NCI-H2196 (cell line): ENCODE measurements at regions not wholly inside any gene's neighbourhood (a gene's known extent, or its start where the extent isn't known, plus 50 kb on each side); places are given as distances from the start of the nearest gene placed in this dataset.

Experiments
- DNase-seq: peaks from one replicate; lab custom pipeline; 2025; ENCODE audit not compliant: unreplicated experiment; lab: John Stamatoyannopoulos, UW

GRCh38 chr5:12794476-12795332 lies 890.5 kb upstream of the CTNND2 start:
- no peak for DNase-seq

DNA sequence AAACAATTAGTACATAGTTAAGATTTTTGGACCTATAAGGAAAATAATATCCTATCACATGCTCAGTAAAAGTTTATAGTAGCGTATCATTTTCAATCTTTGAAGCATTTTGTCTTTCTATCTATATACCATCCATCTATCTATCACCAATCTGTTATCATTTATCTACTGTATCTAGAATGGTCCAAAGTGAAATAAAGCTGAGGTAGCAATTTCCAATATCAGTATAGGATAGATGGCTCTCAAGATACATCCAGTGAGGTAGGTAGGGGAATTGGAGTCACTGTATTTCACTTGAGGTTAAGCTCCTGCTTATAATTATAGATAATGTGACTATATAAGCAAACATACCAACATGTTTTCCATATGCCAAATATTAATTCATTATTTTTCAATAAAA lies 889.1 kb upstream of the CTNND2 start:
- DNase-seq: no peak

GRCh38 chr5:12780536-12780935 lies 876.3 kb upstream of the CTNND2 start:
- DNase-seq: no peak

GRCh38 chr5:12777342-12777741 lies 873.1 kb upstream of the CTNND2 start:
- DNase-seq: no peak

DNA sequence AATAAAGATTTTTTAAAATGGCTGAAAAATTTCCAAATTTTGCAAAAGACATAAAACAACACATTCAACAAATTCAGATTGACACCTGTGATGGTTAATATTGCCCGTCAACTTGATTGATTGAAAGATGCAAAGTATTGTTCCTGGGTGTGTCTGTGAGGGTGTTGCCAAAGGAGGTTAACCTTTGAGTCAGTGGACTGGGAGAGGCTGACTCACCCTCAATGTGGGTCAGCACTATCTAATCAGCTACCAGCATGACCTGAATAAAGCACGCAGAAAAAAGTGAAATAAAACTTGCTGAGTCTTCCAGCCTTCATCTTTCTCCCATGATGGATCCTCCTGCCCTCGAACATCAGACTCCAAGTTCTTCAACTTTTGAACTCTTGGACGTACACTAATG lies 868.0 kb upstream of the CTNND2 start:
- DNase-seq: no peak

- DNase-seq: no peak
Measured at GRCh38 chr5:12759377-12759776, 855.1 kb upstream of the CTNND2 start.

- no peak for DNase-seq
Measured at GRCh38 chr5:12757035-12757434, 852.8 kb upstream of the CTNND2 start.

DNA sequence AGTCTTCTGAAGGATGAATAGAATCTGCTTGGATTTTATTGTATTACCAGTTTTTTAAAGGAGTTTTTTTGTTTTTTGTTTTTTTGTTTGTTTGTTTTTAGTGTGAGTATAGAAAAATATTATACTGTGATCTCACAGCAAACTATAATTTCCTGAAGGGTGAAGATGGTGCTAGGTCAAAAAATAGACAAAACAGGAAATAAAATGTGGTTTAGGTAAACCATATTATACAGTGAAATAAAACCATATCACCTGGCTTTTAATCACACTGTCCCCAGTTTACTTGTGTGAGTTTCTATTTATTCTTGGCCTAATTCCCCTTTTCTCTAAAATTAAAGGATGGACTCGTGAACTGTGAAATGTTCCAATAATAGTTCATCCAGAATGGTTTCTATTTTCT lies 841.3 kb upstream of the CTNND2 start:
- DNase-seq: no peak

DNA sequence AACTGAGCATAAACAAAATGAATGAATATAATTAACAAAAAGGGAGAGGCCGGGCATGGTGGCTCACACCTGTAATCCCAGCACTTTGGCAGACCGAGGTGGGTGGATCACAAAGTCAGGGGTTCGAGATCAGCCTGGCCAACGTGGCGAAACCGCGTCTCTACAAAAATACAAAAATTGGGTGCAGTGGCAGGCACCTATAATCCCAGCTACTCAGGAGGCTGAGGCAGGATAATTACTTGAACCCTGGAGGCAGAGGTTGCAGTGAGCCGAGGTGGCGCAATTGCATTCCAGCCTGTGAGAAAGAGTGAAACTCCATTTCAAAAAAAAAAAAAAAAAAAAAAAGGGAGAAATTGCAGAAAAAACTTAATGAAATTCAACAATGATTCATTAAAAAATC lies 839.3 kb upstream of the CTNND2 start:
- no peak for DNase-seq

DNA sequence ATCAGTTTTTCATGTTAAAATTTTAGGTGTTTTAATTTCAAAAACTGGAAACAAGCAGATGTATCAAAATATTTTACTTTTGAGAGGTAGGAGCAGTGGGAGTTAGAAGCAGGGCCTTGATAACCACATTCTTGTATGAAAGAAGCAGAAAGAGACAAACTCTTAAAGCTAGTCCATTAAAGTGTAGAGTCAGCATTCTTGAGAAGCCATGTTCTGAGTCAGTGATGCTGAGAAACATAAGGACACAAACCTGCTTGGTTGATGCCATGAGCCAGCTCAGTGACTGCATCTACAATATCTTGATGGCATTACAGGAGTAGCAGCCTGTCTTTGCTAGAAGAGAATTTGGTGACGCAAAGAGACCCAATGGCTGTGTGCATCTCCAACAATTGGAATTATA lies 826.1 kb upstream of the CTNND2 start:
- DNase-seq: no peak

GRCh38 chr5:12716664-12717063 lies 812.4 kb upstream of the CTNND2 start:
- no peak for DNase-seq

- DNase-seq: no peak
Measured at GRCh38 chr5:12707560-12707959, 803.3 kb upstream of the CTNND2 start.

- no peak for DNase-seq
Measured at GRCh38 chr5:12704955-12705354, 800.7 kb upstream of the CTNND2 start.

DNA sequence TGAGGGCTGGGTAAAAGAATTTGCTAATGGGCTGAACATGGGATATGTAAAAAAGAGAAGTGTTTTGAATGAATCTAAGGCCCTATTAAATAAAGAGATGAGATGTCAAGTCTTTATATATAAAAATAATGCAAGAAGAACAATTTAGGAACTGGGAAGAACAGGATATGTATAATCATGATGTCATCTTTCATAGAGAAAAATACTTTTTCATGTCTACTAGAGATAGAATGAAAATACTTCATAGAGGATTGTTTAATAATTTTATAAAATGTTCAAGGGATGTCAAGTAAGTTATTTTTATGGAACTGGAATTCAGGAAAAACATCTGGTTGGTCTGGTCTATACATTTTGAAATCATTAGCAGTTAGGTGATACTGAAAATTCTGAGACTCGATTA lies 799.0 kb upstream of the CTNND2 start:
- DNase-seq: no peak

- no peak for DNase-seq
Measured at GRCh38 chr5:12695651-12696050, 791.4 kb upstream of the CTNND2 start.

- DNase-seq: no peak
Measured at GRCh38 chr5:12691330-12691729, 787.1 kb upstream of the CTNND2 start.

DNA sequence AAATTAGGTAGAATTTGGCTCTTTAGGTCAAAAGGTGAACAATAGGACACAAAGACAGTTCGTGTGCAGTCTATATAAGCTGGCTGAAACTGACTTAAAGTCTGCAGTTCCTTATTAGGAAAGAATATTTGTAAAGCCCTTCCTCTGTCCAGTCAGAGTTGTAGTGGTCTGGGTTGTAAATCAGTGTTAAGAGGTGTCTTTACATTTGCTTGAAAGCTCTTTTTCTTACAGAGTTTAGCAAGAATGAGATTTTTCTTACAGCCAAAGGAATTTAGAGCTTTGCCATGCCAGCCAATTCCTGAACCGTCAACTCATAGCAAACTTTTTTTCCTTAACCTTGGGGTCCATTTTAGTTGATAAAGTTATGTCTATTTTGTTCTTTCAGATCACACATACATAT lies 786.1 kb upstream of the CTNND2 start:
- DNase-seq: no peak

DNA sequence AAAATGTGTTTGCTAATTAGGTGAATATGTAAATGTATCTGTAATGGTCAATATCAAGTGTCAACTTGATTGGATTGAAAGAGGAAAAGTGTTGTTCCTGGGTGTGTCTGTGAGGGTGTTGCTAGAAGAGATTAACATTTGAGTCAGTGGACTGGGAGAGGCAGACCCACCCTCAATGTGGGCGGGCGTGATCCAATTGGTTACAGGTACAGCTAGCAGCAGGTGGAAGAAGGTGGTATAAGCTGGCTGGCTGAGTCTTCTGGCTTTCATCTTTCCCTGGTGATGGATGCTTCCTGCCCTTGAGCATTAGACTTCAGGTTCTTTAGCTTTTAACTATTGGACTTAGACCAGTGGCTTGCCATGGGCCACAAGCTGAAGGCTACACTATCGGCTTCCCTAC lies 779.0 kb upstream of the CTNND2 start:
- no peak for DNase-seq

DNA sequence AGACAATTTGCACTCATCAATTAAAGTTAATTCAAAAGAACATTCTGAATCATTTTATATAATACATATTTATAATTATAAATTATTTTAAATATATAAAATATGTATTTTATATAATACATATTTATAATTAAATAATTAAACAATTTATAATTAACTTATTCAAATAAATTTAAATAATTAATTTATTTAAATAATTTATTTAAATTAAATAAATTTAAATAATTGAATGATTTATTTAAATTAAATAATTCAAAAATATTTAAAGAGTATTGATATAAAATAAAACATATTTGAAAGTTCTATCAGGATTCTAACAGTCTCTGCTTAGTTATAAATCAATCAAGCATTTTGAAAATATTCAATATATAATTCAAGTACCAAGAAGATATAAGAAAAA lies 775.5 kb upstream of the CTNND2 start:
- no peak for DNase-seq

GRCh38 chr5:12675959-12676358 lies 771.7 kb upstream of the CTNND2 start:
- DNase-seq: no peak

DNA sequence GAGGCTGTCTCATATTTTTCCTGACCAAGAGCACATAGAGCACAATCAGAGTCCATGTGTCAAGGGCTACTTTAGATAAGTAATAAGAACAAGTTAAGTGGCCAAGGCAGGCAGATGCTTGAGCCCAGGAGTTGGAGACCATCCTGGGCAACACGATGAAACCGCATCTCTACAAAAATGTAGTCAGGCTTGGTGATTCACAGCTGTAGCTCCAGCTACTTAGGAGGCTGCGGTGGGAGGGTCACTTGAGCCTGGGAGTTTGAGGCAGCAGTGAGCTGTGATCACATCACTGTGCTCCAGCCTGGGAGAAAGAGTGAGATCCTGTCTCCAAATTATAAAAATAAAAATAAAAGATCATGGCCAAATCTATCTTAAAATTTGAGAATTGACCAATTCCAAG lies 767.9 kb upstream of the CTNND2 start:
- no peak for DNase-seq

DNA sequence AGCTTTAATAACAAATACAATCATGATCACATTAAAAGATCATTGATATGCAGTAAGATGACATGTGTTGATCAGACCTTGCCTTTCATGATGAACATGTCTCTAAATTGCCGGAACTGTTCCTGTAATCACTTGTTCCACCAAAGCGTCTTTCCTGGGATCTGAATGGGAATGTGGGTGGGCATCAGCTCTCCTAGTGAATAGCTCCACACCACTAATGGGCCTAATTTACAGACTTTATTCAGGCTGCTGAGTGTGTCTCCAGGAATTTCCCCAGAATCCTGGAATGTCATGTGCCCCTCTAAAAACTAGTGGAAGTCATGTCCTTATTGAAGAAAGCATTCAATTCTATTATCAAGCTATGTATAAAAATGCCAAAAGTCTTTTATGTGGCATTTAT lies 765.1 kb upstream of the CTNND2 start:
- DNase-seq: no peak

DNA sequence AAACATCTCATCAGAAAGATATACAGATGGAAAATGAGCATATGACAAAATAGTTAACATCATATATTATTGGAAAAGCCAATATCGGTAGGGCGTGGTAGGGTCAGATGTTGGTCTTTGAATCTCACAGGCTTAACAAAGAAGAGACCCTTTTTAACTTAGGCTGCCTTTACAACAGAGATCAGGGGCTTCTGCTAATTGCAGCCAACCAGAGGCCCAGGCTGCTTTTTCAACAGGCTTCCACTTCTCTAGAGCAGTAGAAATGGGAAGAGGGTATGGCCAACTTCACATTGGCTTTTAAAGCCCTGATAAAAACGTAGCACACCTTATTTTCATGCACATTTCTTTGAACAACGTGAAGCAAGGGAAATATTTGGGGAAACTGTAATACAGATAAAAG lies 764.3 kb upstream of the CTNND2 start:
- no peak for DNase-seq
